NCI-H82 treated with DMSO at 0.1 percent for 48 hours (cell line): ENCODE measurements at regions not wholly inside any gene's neighbourhood (a gene's known extent, or its start where the extent isn't known, plus 50 kb on each side); places are given as distances from the start of the nearest gene placed in this dataset.

Source experiments
- DNase-seq: peaks from one replicate; lab custom pipeline; 2025; ENCODE audit not compliant: unreplicated experiment; lab: John Stamatoyannopoulos, UW

GRCh38 chr2:64850642-64851041, 138.6 kb upstream of the SLC1A4 start:
- DNase-seq, result no peak

GRCh38 chr2:64852771-64853241, 136.4 kb upstream of the SLC1A4 start:
- no peak for DNase-seq

- no peak for DNase-seq
Observed at GRCh38 chr2:64853306-64853705, 135.9 kb upstream of the SLC1A4 start.

GRCh38 chr2:64853894-64854293, 135.3 kb upstream of the SLC1A4 start:
- DNase-seq, result no peak

- no peak for DNase-seq
Observed at GRCh38 chr2:64854773-64855237, 134.4 kb upstream of the SLC1A4 start.

GRCh38 chr2:64857581-64858471, 131.4 kb upstream of the SLC1A4 start:
- DNase-seq, result no peak

- no peak for DNase-seq
Observed at GRCh38 chr2:64858541-64859311, 130.5 kb upstream of the SLC1A4 start.

GRCh38 chr2:64859312-64860212, 129.6 kb upstream of the SLC1A4 start:
- no peak for DNase-seq

- DNase-seq, result no peak
Observed at GRCh38 chr2:64860276-64860885, 128.8 kb upstream of the SLC1A4 start.

- DNase-seq, result no peak
Observed at GRCh38 chr2:64860936-64861335, 128.3 kb upstream of the SLC1A4 start.

- no peak for DNase-seq
Observed at GRCh38 chr2:64861452-64862397, 127.5 kb upstream of the SLC1A4 start.

GRCh38 chr2:64862623-64863022, 126.6 kb upstream of the SLC1A4 start:
- DNase-seq, result no peak

GRCh38 chr2:64863097-64863820, 125.9 kb upstream of the SLC1A4 start:
- no peak for DNase-seq

- DNase-seq, result no peak
Observed at GRCh38 chr2:64865073-64865830, 123.9 kb upstream of the SLC1A4 start.

- no peak for DNase-seq
Observed at GRCh38 chr2:64865831-64866345, 123.3 kb upstream of the SLC1A4 start.

- no peak for DNase-seq
Observed at GRCh38 chr2:64866797-64867196, 122.4 kb upstream of the SLC1A4 start.

GRCh38 chr2:64867253-64867996, 121.8 kb upstream of the SLC1A4 start:
- no peak for DNase-seq
